HTR-8/SVneo (cell line): ENCODE measurements at regions not wholly inside any gene's neighbourhood (a gene's known extent, or its start where the extent isn't known, plus 50 kb on each side); places are given as distances from the start of the nearest gene placed in this dataset.
"Not testable (repeated sequence)": the region's sequence is repeated elsewhere in the genome, so short reads cannot be mapped to it uniquely, and the experiment has no call there.

ENCODE experiments used
- DNase-seq: peaks from one replicate; pipeline ENCODE4 v3.0.0; 2011; ENCODE audit warnings: low spot score, mixed read lengths; ENCODE audit not compliant: insufficient read length
- FAIRE-seq: peaks from 2 replicates; lab custom pipeline; 2011; peaks lifted over from hg19 to GRCh38; lab: Jason Lieb, UNC

GRCh38 chr13:90896002-90896401, 451.5 kb upstream of the MIR17HG start:
- FAIRE-seq (no peak), DNase-seq (no peak)

DNA sequence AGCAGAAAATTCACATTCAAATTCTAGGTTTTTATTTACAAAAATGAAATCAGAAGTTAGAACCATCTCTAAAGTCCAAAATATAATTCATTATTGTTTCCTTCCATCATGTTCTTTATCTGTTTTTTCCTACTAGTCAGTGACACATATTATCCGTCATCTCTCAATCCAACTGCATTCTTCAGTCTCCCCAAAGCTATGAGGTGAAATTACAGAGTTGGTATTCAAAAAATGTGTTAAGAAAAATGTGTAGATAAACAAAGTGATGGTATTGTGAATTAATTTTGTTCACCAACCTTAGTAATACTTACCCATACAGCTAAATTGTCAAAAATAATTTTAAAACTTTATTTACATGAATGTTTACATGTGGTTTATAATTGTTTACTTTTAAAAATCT, 448.7 kb upstream of the MIR17HG start:
- FAIRE-seq = no peak
- DNase-seq = no peak

DNA sequence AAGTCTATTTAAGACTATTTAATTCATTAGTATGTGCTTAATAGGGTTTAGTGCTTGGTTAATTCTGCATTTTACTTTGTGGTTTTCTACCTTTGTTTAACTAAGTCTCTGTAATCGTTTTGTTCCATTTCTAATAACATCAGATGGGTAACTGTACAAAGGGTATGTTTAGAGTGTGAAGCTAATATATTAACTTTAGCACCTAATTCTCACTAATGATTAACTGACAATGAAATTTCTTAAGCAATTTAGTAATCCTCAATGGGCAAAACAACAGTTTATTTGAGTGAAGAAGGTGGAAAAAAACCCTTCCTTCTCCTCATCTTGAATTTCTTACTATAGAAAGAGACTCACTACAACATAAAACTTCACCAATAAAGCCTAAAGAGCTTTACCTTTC, 448.1 kb upstream of the MIR17HG start:
- FAIRE-seq = no peak

DNA sequence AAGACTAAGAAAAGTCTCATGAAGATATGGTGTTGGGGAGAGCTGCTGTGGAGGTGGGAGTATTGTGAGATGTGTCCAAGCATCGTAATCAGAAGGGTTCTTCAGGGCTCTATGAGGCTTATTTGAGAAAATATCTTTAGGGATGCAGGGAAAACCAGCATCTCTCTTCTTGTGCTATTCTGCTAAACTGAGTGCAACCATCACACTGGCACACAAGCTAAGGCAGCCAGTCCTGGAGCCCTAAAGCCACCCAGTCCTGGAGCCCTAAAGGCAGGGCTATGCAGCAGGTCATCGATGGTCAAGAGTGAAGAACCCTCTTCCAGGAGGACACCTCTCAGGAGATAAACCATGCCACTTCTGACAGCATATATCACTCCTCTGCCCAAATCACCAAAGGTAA, 445.2 kb upstream of the MIR17HG start:
- DNase-seq = no peak
- FAIRE-seq = no peak

More for the DNA sequence above, 448.1 kb upstream of the MIR17HG start:
- DNase-seq = no peak

GRCh38 chr13:90906554-90906953, 440.9 kb upstream of the MIR17HG start:
- no peak for FAIRE-seq
- DNase-seq = no peak

- DNase-seq (no peak), FAIRE-seq (no peak)
These were observed 438.7 kb upstream of the MIR17HG start for GRCh38 chr13:90908792-90909191.

- FAIRE-seq (no peak), DNase-seq (no peak)
These were observed 437.4 kb upstream of the MIR17HG start for GRCh38 chr13:90910018-90910639.

GRCh38 chr13:90912247-90912646, 435.2 kb upstream of the MIR17HG start:
- DNase-seq (no peak), FAIRE-seq (no peak)

- DNase-seq = no peak
- FAIRE-seq = no peak
These were observed 429.0 kb upstream of the MIR17HG start for GRCh38 chr13:90918536-90918935.

- no peak for FAIRE-seq
These were observed 428.3 kb upstream of the MIR17HG start for GRCh38 chr13:90919153-90919552.

DNA sequence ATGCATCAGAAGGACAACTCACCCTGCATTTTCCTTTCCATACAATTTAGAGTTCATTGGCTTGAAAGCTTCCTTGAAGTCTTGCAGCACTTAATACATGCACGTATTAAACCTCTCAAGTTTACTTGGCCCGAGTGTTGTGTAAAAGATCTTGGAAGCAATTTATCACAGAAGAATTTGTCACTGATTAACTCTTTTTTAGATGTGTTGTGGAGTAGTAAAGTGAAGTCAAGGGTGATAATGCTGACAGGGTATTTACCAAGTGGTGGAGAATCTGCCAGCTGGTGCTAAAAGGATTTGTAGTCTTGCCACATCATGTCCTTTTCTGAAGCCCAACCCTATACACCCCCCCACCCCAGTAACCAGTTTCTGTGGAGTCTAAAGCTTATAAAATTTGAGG, 421.0 kb upstream of the MIR17HG start:
- no peak for DNase-seq
- FAIRE-seq = no peak

More at GRCh38 chr13:90919153-90919552, 428.3 kb upstream of the MIR17HG start:
- no peak for DNase-seq

DNA sequence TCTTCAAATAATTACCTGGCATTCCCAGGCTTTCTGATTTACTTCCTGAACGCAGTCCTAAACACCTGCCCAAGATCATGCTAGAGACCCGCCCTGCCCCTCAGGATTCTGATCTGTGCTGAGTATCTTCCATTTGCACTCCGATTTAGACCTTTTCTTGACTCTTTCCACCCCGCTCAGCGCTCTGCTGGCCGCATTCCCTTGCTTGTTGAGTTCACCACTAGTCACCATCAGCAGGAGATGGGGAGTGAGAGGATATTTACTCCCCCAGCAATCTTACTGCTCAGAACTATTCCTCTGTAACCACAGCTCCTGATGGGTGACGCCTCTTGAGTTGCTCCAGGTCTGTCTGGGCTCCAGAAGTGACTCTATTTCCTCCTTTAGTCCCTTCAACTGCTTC, 419.4 kb upstream of the MIR17HG start:
- FAIRE-seq = no peak
- DNase-seq = no peak

DNA sequence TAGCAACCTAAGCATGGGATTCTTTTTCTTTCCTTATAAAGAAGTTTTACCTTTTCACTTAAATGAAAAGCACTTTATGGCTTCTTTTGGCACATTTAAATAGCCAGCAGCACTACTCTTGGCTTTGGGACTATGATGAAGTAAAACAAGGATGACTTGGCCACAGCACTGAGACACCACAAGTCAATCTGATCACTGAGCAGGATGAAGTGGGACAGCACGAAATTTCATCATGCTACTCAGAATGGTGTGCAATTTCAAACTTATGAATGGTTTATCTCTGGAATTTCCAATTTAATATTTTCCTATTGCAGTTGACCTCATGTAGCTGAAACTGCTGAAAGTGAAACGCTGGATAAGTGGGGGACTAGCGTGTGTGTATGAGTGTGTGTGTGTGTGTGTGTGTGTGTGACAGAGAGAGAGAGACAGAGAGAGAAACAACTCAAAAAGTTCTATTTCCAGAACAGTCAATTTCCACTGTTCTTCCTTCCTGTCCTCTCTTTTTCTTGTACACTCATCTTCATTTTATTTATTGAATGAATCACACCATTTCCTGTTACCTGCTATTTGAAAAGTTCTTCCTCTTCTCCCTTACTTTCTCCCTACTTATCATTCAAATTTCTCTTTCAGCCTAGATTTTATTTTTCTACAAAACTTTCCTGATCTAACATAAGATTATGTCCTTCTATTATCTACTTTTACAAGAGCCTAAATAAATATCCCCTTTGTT, 414.2 kb upstream of the MIR17HG start:
- DNase-seq (no peak), FAIRE-seq (no peak)

DNA sequence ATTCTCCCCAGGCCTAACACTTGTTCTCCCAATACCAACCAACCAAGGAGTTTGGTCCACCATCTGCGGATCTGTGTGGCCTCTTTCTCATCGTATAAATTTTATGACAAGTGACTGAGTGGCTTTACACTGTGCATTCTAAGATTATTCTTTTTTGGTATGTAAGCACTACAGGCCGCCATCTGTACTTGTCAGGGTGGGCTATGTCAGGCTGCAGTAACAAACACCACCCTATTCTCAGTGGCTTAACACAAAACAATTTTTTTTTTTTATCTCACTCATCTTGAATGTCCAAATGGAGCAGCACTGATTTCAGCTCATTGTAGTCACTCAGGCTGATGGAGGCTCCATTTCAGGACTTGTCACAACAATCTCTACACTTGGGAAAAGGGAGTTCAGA, 412.7 kb upstream of the MIR17HG start:
- FAIRE-seq (no peak), DNase-seq (no peak)

- FAIRE-seq (no peak), DNase-seq (no peak)
These were observed 408.6 kb upstream of the MIR17HG start for GRCh38 chr13:90938848-90939247.

DNA sequence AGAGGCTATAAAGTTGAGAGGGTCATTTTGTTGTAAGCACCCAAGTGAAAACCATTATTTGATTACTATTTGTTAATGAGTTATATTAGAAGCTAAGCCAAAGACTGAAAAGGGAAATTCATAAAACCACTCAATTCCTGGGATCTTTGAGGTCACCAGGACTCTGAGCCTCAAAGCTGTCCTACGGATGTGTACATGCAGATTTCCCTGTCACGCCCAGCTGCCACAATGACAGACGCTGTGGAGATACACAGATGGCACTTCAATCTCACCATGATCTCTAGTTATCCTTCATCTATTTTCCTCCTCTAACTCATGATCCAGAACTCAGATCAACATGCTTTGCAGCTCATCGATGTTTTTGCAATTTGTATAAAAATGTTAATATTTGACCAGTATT, 403.5 kb upstream of the MIR17HG start:
- DNase-seq = no peak
- FAIRE-seq = no peak

GRCh38 chr13:90945146-90945545, 402.3 kb upstream of the MIR17HG start:
- FAIRE-seq = not testable (repeated sequence)

DNA sequence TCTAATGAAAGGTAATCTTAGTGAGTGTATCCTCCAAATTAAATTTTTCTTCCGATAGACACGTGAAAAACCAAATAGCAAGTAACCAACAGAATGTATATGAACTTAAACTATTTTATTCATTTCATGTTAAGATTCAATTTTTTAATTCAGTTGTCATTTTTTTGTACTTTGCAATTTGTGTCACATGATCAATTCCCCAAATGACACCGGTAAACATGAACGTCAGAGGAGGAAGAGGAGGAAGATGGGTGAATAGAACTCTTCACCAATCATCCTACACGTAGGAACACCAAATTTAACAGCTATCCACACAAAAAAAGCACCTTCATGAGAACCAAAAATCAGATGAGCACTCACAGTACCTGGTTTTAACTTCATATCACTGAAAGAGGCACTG, 401.4 kb upstream of the MIR17HG start:
- DNase-seq, FAIRE-seq: not testable (repeated sequence)

More at GRCh38 chr13:90945146-90945545, 402.3 kb upstream of the MIR17HG start:
- DNase-seq = not testable (repeated sequence)

GRCh38 chr13:90947976-90948375, 399.5 kb upstream of the MIR17HG start:
- DNase-seq (no peak), FAIRE-seq (no peak)

GRCh38 chr13:90950160-90950559, 397.3 kb upstream of the MIR17HG start:
- DNase-seq = no peak
- no peak for FAIRE-seq

DNA sequence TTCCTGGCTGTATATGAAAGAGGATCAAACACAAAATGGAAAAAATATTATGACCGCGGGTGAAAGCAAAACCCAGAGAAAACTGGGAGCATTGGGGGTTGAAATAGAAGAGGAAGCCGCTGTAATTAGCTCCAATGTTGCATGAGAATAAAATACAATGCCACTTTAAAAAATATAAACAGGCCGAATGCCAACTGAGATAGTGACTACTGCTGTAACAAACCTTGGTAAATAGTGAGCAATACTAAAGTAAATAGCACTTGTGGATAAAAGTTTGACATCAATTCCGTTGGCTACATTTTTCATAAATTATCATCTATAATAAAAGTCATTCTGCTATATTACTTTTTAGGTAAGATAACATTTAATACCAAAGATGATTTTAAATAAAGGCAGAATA, 395.8 kb upstream of the MIR17HG start:
- FAIRE-seq (no peak), DNase-seq (no peak)

- DNase-seq (no peak), FAIRE-seq (no peak)
These were observed 395.2 kb upstream of the MIR17HG start for GRCh38 chr13:90952326-90952725.
